GM12874 (cell line): ENCODE measurements at regions not wholly inside any gene's neighbourhood (a gene's known extent, or its start where the extent isn't known, plus 50 kb on each side); places are given as distances from the start of the nearest gene placed in this dataset.

Source experiments
- CTCF ChIP-seq: IDR thresholded peaks from 2 replicates; pipeline ENCODE4 v1.5.1; 2011; ENCODE audit warnings: low read depth, mild to moderate bottlenecking, control low read depth, low read length, moderate library complexity; ENCODE audit not compliant: insufficient read depth

- TF ChIP-seq CTCF, result no peak
Measured at GRCh38 chr6:112549749-112550148, 202.6 kb downstream of the RFPL4B start.

GRCh38 chr6:112557435-112557834 lies 210.3 kb downstream of the RFPL4B start:
- no peak for TF ChIP-seq CTCF

- no peak for TF ChIP-seq CTCF
Measured at GRCh38 chr6:112557961-112558360, 210.8 kb downstream of the RFPL4B start.

- no peak for TF ChIP-seq CTCF
Measured at GRCh38 chr6:112560651-112561050, 213.5 kb downstream of the RFPL4B start.

- no peak for TF ChIP-seq CTCF
Measured at GRCh38 chr6:112562301-112563231, 215.4 kb downstream of the RFPL4B start.

- no peak for TF ChIP-seq CTCF
Measured at GRCh38 chr6:112563368-112563767, 216.2 kb downstream of the RFPL4B start.

- no peak for TF ChIP-seq CTCF
Measured at GRCh38 chr6:112568066-112568465, 220.9 kb downstream of the RFPL4B start.
